ENCODE measurements at regions not wholly inside any gene's neighbourhood (a gene's known extent, or its start where the extent isn't known, plus 50 kb on each side); places are given as distances from the start of the nearest gene placed in this dataset.

DNA sequence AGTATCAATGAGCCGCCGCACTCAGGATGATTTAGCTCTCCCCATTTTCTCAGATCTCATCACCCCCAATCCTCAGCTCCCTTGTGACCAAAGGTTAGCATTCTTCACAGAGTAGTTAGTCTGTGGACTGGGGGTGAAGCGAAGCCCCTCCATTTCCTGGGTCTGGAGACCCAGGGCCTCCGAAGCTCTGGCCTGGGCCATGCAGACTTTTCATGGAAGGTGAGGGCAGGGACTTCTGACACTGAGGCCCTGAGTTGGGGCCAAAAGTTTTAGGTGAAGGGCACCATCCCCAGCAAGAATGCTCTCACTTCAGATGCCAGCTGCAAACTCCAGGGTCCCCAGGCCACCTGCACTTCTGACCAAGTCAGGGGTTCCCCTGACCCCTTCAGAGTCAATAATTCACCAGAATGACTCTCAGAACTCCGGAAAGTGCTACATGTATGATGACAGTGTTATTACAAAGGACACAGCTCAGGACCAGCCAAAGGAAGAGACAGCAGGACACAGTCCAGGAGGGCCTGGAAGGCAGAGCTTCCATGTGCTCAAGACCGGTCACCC lies 65.7 kb upstream of the DUSP22 start:
- no peak for DNase-seq (ENCODE audit: low spot score)
- no peaks in the 10 kb centered on the region for H3K9me3 ChIP-seq (ENCODE audit: control insufficient read depth in 4 of 4, low read length in 3 of 4)
- H3K4me3 ChIP-seq (ENCODE audit: low read depth in 1 of 3, low read length in 3 of 3): no peak overlapping the region
- H3K27ac ChIP-seq (ENCODE audit: low read depth in 1 of 2, low read length in 2 of 2): no peak overlapping the region
- H3K36me3 ChIP-seq (ENCODE audit: control insufficient read depth in 4 of 4, insufficient read depth in 3 of 4, low read depth in 1 of 4, low read length in 3 of 4): no peaks in the 10 kb centered on the region
- WGBS: 95% methylated on average over 6 of the region's 6 CpGs
- no peaks in the 10 kb centered on the region for H3K27me3 ChIP-seq (ENCODE audit: control insufficient read depth in 4 of 4, insufficient read depth in 4 of 4, low read length in 3 of 4)
- H3K4me1 ChIP-seq (ENCODE audit: control insufficient read depth in 4 of 4, insufficient read depth in 4 of 4, low read length in 3 of 4): no peaks in the 10 kb centered on the region
- H3K9ac ChIP-seq (ENCODE audit: low read depth in 1 of 2, low read length in 2 of 2): no peak overlapping the region
- TF ChIP-seq HNF4A (conservative IDR thresholded peaks at IDR 0.05) (no peak), FOXA1 (IDR thresholded peaks at IDR 0.05) (no peak), HNF4G (IDR thresholded peaks at IDR 0.05) (no peak), RXRA (IDR thresholded peaks at IDR 0.05) (no peak), FOXA2 (IDR thresholded peaks at IDR 0.05) (no peak), JUND (IDR thresholded peaks at IDR 0.05) (no peak), GABPA (IDR thresholded peaks at IDR 0.05 in 1 of 2, conservative IDR thresholded peaks at IDR 0.05 in 1 of 2) (no peak), SP1 (IDR thresholded peaks at IDR 0.05) (no peak), YY1 (IDR thresholded peaks at IDR 0.05) (no peak), TAF1 (conservative IDR thresholded peaks at IDR 0.05) (no peak), RAD21 (IDR thresholded peaks at IDR 0.05) (no peak), NR2F2 (IDR thresholded peaks at IDR 0.05) (no peak)
- TF ChIP-seq, protein P1, sequence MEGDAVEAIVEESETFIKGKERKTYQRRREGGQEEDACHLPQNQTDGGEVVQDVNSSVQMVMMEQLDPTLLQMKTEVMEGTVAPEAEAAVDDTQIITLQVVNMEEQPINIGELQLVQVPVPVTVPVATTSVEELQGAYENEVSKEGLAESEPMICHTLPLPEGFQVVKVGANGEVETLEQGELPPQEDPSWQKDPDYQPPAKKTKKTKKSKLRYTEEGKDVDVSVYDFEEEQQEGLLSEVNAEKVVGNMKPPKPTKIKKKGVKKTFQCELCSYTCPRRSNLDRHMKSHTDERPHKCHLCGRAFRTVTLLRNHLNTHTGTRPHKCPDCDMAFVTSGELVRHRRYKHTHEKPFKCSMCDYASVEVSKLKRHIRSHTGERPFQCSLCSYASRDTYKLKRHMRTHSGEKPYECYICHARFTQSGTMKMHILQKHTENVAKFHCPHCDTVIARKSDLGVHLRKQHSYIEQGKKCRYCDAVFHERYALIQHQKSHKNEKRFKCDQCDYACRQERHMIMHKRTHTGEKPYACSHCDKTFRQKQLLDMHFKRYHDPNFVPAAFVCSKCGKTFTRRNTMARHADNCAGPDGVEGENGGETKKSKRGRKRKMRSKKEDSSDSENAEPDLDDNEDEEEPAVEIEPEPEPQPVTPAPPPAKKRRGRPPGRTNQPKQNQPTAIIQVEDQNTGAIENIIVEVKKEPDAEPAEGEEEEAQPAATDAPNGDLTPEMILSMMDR (IDR thresholded peaks at IDR 0.05; ENCODE audit: low read depth, low read length, missing input control): no peak
- TF ChIP-seq, protein P2, sequence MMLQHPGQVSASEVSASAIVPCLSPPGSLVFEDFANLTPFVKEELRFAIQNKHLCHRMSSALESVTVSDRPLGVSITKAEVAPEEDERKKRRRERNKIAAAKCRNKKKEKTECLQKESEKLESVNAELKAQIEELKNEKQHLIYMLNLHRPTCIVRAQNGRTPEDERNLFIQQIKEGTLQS (IDR thresholded peaks at IDR 0.05): no peak
- TF ChIP-seq, protein P3, sequence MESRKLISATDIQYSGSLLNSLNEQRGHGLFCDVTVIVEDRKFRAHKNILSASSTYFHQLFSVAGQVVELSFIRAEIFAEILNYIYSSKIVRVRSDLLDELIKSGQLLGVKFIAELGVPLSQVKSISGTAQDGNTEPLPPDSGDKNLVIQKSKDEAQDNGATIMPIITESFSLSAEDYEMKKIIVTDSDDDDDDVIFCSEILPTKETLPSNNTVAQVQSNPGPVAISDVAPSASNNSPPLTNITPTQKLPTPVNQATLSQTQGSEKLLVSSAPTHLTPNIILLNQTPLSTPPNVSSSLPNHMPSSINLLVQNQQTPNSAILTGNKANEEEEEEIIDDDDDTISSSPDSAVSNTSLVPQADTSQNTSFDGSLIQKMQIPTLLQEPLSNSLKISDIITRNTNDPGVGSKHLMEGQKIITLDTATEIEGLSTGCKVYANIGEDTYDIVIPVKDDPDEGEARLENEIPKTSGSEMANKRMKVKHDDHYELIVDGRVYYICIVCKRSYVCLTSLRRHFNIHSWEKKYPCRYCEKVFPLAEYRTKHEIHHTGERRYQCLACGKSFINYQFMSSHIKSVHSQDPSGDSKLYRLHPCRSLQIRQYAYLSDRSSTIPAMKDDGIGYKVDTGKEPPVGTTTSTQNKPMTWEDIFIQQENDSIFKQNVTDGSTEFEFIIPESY (IDR thresholded peaks at IDR 0.05): no peak
- TF ChIP-seq, protein P4, sequence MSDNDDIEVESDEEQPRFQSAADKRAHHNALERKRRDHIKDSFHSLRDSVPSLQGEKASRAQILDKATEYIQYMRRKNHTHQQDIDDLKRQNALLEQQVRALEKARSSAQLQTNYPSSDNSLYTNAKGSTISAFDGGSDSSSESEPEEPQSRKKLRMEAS (IDR thresholded peaks at IDR 0.05): no peak

DNA sequence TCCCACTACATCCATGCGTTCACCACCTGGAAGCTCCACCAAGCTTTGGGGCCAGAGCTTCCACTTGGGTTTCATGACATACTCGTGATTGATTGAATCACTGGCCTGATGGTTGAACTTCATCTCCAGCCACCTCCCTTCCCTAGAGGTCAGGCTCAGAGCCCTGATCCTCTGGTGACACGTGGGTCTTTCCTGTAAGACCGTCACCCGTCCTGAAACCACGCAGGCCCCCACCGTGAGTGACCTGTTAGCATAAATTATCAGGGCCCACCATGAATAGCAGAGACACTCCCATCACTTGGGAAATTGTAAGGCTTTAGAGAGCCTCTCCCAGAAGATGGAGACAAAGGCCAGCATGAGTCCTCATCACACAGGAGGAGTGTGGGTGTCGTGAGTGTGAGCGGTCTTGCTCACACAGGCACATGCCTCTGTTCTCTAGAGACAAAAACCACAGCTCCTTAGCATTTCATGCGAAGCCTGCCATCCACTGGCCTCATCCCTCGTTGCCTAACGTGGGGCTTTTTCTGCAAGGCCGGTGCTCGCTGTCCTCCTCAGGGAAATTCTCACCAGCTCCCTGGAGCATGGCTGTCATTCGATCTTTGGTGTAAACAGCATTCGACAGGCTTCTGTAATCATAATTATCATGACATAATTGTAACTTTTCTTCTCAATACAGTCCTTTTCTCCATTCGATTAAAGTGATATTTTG lies 65.1 kb upstream of the DUSP22 start:
- no peaks in the 10 kb centered on the region for H3K36me3 ChIP-seq (ENCODE audit: control insufficient read depth in 4 of 4, insufficient read depth in 3 of 4, low read depth in 1 of 4, low read length in 3 of 4)
- no peaks in the 10 kb centered on the region for H3K4me1 ChIP-seq (ENCODE audit: control insufficient read depth in 4 of 4, insufficient read depth in 4 of 4, low read length in 3 of 4)
- no peak for DNase-seq (ENCODE audit: low spot score)
- no peak for TF ChIP-seq HNF4A (conservative IDR thresholded peaks at IDR 0.05)
- TF ChIP-seq RAD21 (IDR thresholded peaks at IDR 0.05): peak; percentile 18 to 25
- no peak overlapping the region for H3K27ac ChIP-seq (ENCODE audit: low read depth in 1 of 2, low read length in 2 of 2)
- 90% methylated on average over 17 of the region's 17 CpGs for WGBS
- no peaks in the 10 kb centered on the region for H3K27me3 ChIP-seq (ENCODE audit: control insufficient read depth in 4 of 4, insufficient read depth in 4 of 4, low read length in 3 of 4)
- H3K9me3 ChIP-seq (ENCODE audit: control insufficient read depth in 4 of 4, low read length in 3 of 4): no peaks in the 10 kb centered on the region
- H3K9ac ChIP-seq (ENCODE audit: low read depth in 1 of 2, low read length in 2 of 2): no peak overlapping the region
- H3K4me3 ChIP-seq (ENCODE audit: low read depth in 1 of 3, low read length in 3 of 3): no peak overlapping the region

Measured in liver (tissue), 8 donors.